H9 (cell line): ENCODE measurements at regions not wholly inside any gene's neighbourhood (a gene's known extent, or its start where the extent isn't known, plus 50 kb on each side); places are given as distances from the start of the nearest gene placed in this dataset.

ENCODE experiments used
- DNase-seq: peaks from one replicate; pipeline ENCODE4 v3.0.0-alpha.2; 2017
- H2AFZ ChIP-seq: one replicate; pipeline ENCODE4 v1.6.1; 2013; ENCODE audit warnings: mild to moderate bottlenecking, low read length, control low read depth, moderate library complexity
- H2AK5ac ChIP-seq: 2 replicates; pipeline ENCODE4 v1.6.1; 2013; ENCODE audit warnings: low read length, control low read depth, mixed read lengths; ENCODE audit not compliant: insufficient read length
- H2BK120ac ChIP-seq: one replicate; pipeline ENCODE4 v1.6.1; 2013; ENCODE audit warnings: low read depth, mild to moderate bottlenecking, low read length, control low read depth, inconsistent platforms; ENCODE audit not compliant: poor library complexity, severe bottlenecking
- H2BK12ac ChIP-seq: 2 replicates; pipeline ENCODE4 v1.6.1; 2013; ENCODE audit warnings: low read length, control low read depth, mixed read lengths, low read depth; ENCODE audit not compliant: insufficient read length
- H2BK15ac ChIP-seq: 2 replicates; pipeline ENCODE4 v1.6.1; 2013; ENCODE audit warnings: low read depth, low read length, control low read depth
- H2BK20ac ChIP-seq: one replicate; pipeline ENCODE4 v1.6.1; 2013; ENCODE audit warnings: low read depth, mild to moderate bottlenecking, low read length, control low read depth, inconsistent platforms; ENCODE audit not compliant: poor library complexity, severe bottlenecking
- H2BK5ac ChIP-seq: 2 replicates; pipeline ENCODE4 v1.6.1; 2013; ENCODE audit warnings: low read length, control low read depth, mixed read lengths; ENCODE audit not compliant: insufficient read length
- H3K14ac ChIP-seq: 2 replicates; pipeline ENCODE4 v1.6.1; 2013; ENCODE audit warnings: low read length, control low read depth; ENCODE audit not compliant: insufficient read depth
- H3K18ac ChIP-seq: 2 replicates; pipeline ENCODE4 v1.6.1; 2013; ENCODE audit warnings: low read depth, mild to moderate bottlenecking, mixed read lengths, low read length, control low read depth; ENCODE audit not compliant: insufficient read length
- H3K23ac ChIP-seq: 2 replicates; pipeline ENCODE4 v1.6.1; 2013; ENCODE audit warnings: low read length, control low read depth, mixed read lengths, low read depth; ENCODE audit not compliant: insufficient read length
- H3K23me2 ChIP-seq: 2 replicates; pipeline ENCODE4 v1.6.1; 2013; ENCODE audit warnings: low read depth, mild to moderate bottlenecking, mixed read lengths, low read length, control low read depth; ENCODE audit not compliant: insufficient read length, poor library complexity, severe bottlenecking
- H3K27ac ChIP-seq: 2 replicates; pipeline ENCODE4 v1.5.1; 2013; ENCODE audit warnings: low read length, control low read depth, mixed read lengths, low read depth; ENCODE audit not compliant: insufficient read length
- H3K27me3 ChIP-seq: 2 replicates; pipeline ENCODE4 v1.6.1; 2013; ENCODE audit warnings: low read length, control low read depth, inconsistent platforms; ENCODE audit not compliant: insufficient read depth
- H3K4ac ChIP-seq: 2 replicates; pipeline ENCODE4 v1.6.1; 2013; ENCODE audit warnings: low read depth, mild to moderate bottlenecking, control low read depth, inconsistent platforms, low read length, moderate library complexity
- H3K4me1 ChIP-seq: 2 replicates; pipeline ENCODE4 v1.6.1; 2013; ENCODE audit warnings: low read length, control low read depth, inconsistent platforms; ENCODE audit not compliant: insufficient read depth
- H3K4me2 ChIP-seq: 2 replicates; pipeline ENCODE4 v1.6.1; 2013; ENCODE audit warnings: low read length, control low read depth, mixed read lengths; ENCODE audit not compliant: insufficient read length, insufficient read depth
- H3K56ac ChIP-seq: 2 replicates; pipeline ENCODE4 v1.6.1; 2013; ENCODE audit warnings: low read depth, mild to moderate bottlenecking, mixed read lengths, low read length, control low read depth; ENCODE audit not compliant: insufficient read length
- H3K79me1 ChIP-seq: 2 replicates; pipeline ENCODE4 v1.6.1; 2013; ENCODE audit warnings: low read depth, mild to moderate bottlenecking, moderate library complexity, low read length, control low read depth, inconsistent platforms; ENCODE audit not compliant: insufficient read depth, poor library complexity, severe bottlenecking
- H3K79me2 ChIP-seq: 2 replicates; pipeline ENCODE4 v1.6.1; 2013; ENCODE audit warnings: low read length, control low read depth, inconsistent platforms; ENCODE audit not compliant: insufficient read depth
- H3K9ac ChIP-seq: 2 replicates; pipeline ENCODE4 v1.6.1; 2013; ENCODE audit warnings: low read length, control low read depth, mixed read lengths; ENCODE audit not compliant: insufficient read length; ENCODE audit errors: extremely low read depth
- H3K9me3 ChIP-seq: one replicate; pipeline ENCODE4 v1.6.1; 2013; ENCODE audit warnings: low read depth, low read length, inconsistent platforms; ENCODE audit not compliant: control insufficient read depth
- H3T11ph ChIP-seq: one replicate; pipeline ENCODE4 v1.6.1; 2013; ENCODE audit warnings: mild to moderate bottlenecking, low read length, control low read depth, inconsistent platforms
- H4K20me1 ChIP-seq: one replicate; pipeline ENCODE4 v1.6.1; 2013; ENCODE audit not compliant: control insufficient read depth, insufficient read length, insufficient read depth
- H4K5ac ChIP-seq: 2 replicates; pipeline ENCODE4 v1.6.1; 2013; ENCODE audit warnings: low read depth, mild to moderate bottlenecking, mixed read lengths, low read length, control low read depth; ENCODE audit not compliant: insufficient read length
- H4K8ac ChIP-seq: replicated peaks from 2 replicates; pipeline ENCODE4 v1.6.1; 2013; ENCODE audit warnings: low read length, control low read depth, mixed read lengths, low read depth; ENCODE audit not compliant: insufficient read length
- H4K91ac ChIP-seq: 2 replicates; pipeline ENCODE4 v1.6.1; 2013; ENCODE audit warnings: low read depth, mild to moderate bottlenecking, moderate library complexity, mixed read lengths, low read length, control low read depth; ENCODE audit not compliant: insufficient read length
- H3K27ac Mint-ChIP-seq, 3 experiments: 2 replicates in 2 of 3; 3 replicates in 1 of 3; pipeline ENCODE4 v1.8.0; 2020 to 2021; ENCODE audit warnings: mixed read lengths in 3 of 3, mild to moderate bottlenecking in 1 of 3, moderate library complexity in 1 of 3
- H3K27me3 Mint-ChIP-seq: 2 replicates; pipeline ENCODE4 v1.8.0; 2021; ENCODE audit warnings: low read depth, mild to moderate bottlenecking, moderate library complexity, mixed read lengths
- H3K36me3 Mint-ChIP-seq, 3 experiments: 2 replicates in 2 of 3; 3 replicates in 1 of 3; pipeline ENCODE4 v1.8.0; 2020 to 2021; ENCODE audit warnings: low read depth in 3 of 3, mixed read lengths in 3 of 3; ENCODE audit not compliant: insufficient read depth in 1 of 3
- H3K4me1 Mint-ChIP-seq, 2 experiments: 2 replicates each; pipeline ENCODE4 v1.8.0; 2020; ENCODE audit warnings: mixed read lengths in 2 of 2
- H3K4me3 Mint-ChIP-seq, 2 experiments: 2 replicates in 1 of 2; 3 replicates in 1 of 2; pipeline ENCODE4 v1.8.0; 2020 to 2021; ENCODE audit warnings: mild to moderate bottlenecking in 2 of 2, mixed read lengths in 2 of 2, moderate library complexity in 1 of 2
- H3K9me3 Mint-ChIP-seq, 2 experiments: 2 replicates in 1 of 2; 3 replicates in 1 of 2; pipeline ENCODE4 v1.8.0; 2020; ENCODE audit warnings: mild to moderate bottlenecking in 2 of 2, mixed read lengths in 2 of 2, moderate library complexity in 1 of 2
- CTCF ChIP-seq: fragments of 200-600 bp; sonication (generic); conservative IDR thresholded peaks from 3 replicates; pipeline ENCODE4 v1.8.0; 2021; ENCODE audit warnings: antibody characterized with exemption, mild to moderate bottlenecking

GRCh38 chr3:165669504-165669903 lies 167.7 kb downstream of the BCHE start:
- no peak overlapping the region for H3K23ac ChIP-seq
- no peak for DNase-seq
- peaks cover under 1 to 5% of the 10 kb centered on the region in 2 experiments; a peak in 4 of 5 replicates for H3K9me3 Mint-ChIP-seq

More at GRCh38 chr3:165669504-165669903, 167.7 kb downstream of the BCHE start:
- Histone ChIP-seq H4K5ac (no peak overlapping the region), H3K79me1 (no peaks in the 10 kb centered on the region), H3K4me2 (no peak overlapping the region), H3K27ac (no peak overlapping the region), H4K91ac (no peak overlapping the region), H3K18ac (no peak overlapping the region), H3K79me2 (no peaks in the 10 kb centered on the region), H3K27me3 (no peaks in the 10 kb centered on the region), H2BK12ac (no peak overlapping the region), H3K23me2 (no peaks in the 10 kb centered on the region), H3K9me3 (no peaks in the 10 kb centered on the region), H2BK120ac (no peak overlapping the region), H4K20me1 (no peaks in the 10 kb centered on the region), H2AFZ (no peak overlapping the region), H3K4ac (no peak overlapping the region), H2AK5ac (no peak overlapping the region), H2BK15ac (no peak overlapping the region), H3K9ac (no peak overlapping the region), H2BK5ac (no peak overlapping the region), H3K14ac (no peak overlapping the region), H3K4me1 (no peaks in the 10 kb centered on the region), H3T11ph (no peak overlapping the region), H4K8ac (no peak overlapping the region), H2BK20ac (no peak overlapping the region), H3K56ac (no peak overlapping the region)
- Mint-ChIP-seq H3K4me1 (no peaks in the 10 kb centered on the region), H3K4me3 (no peak overlapping the region), H3K36me3 (peaks cover 0 to 6% (median under 1%) of the 10 kb centered on the region in 3 experiments; a peak in 3 of 7 replicates), H3K27me3 (no peaks in the 10 kb centered on the region), H3K27ac (no peak overlapping the region)
- TF ChIP-seq CTCF, result no peak
